Esophagus squamous epithelium (tissue), 5 donors: ENCODE measurements at regions not wholly inside any gene's neighbourhood (a gene's known extent, or its start where the extent isn't known, plus 50 kb on each side); places are given as distances from the start of the nearest gene placed in this dataset.

Source experiments
- DNase-seq: peaks from one replicate; lab custom pipeline; 2025; lab: John Stamatoyannopoulos, UW
- H3K27ac ChIP-seq, 4 donors: fragments of 200-600 bp; sonication (generic); one replicate each; pipeline ENCODE4 v1.5.1; 2016 to 2019; ENCODE audit warnings: mild to moderate bottlenecking in 1 of 4
- H3K27me3 ChIP-seq, 4 donors: fragments of 200-600 bp; sonication (generic); 1 replicate in 3 of 4; 2 replicates in 1 of 4; pipeline versions ENCODE4 v1.5.1 to v1.6.0; 2017 to 2021; ENCODE audit warnings: antibody characterized with exemption in 1 of 4
- H3K36me3 ChIP-seq, 3 donors: fragments of 200-600 bp; sonication (generic); one replicate each; pipeline ENCODE4 v1.5.1; 2016 to 2019
- H3K4me1 ChIP-seq, 3 donors: fragments of 200-600 bp; sonication (generic); one replicate each; pipeline ENCODE4 v1.5.1; 2017 to 2019
- H3K4me3 ChIP-seq, 4 donors: fragments of 200-600 bp; sonication (generic); 1 replicate in 3 of 4; 2 replicates in 1 of 4; pipeline ENCODE4 v1.5.1; 2016 to 2019; ENCODE audit warnings: mild to moderate bottlenecking in 2 of 4, moderate library complexity in 1 of 4
- H3K9me3 ChIP-seq, 3 donors: fragments of 200-600 bp; sonication (generic); one replicate each; pipeline ENCODE4 v1.5.1; 2016 to 2019
- POLR2A ChIP-seq, 4 donors: fragments of 450-650 bp; IDR thresholded peaks; one replicate each; pipeline ENCODE4 v1.6.1; 2017; ENCODE audit warnings: antibody characterized with exemption in 4 of 4, mild to moderate bottlenecking in 4 of 4, moderate library complexity in 3 of 4
- WGBS, 2 donors: methylation state at CpG; one replicate each; pipeline ENCODE4 v1.1.5; 2018; 5-methylcytosine and 5-hydroxymethylcytosine counted together
- intact Hi-C: fragments of 100-400 bp; cut with DNase I; formaldehyde crosslinking; loops from one replicate; pipeline ENCODE4 v1.15.0; 2022
- TF ChIP-seq, protein P1 (sequence below), 6 experiments: fragments of 450-650 bp in 4 of 6; fragments of 200-600 bp in 2 of 6; sonication (generic) in 2 of 6; IDR thresholded peaks; one replicate each; pipeline ENCODE4 v1.5.1; 2016 to 2019; ENCODE audit warnings: antibody characterized with exemption in 6 of 6, mild to moderate bottlenecking in 4 of 6, moderate library complexity in 4 of 6
- donor health status: DM: yes; HTN: yes; CAD: no.

DNA sequence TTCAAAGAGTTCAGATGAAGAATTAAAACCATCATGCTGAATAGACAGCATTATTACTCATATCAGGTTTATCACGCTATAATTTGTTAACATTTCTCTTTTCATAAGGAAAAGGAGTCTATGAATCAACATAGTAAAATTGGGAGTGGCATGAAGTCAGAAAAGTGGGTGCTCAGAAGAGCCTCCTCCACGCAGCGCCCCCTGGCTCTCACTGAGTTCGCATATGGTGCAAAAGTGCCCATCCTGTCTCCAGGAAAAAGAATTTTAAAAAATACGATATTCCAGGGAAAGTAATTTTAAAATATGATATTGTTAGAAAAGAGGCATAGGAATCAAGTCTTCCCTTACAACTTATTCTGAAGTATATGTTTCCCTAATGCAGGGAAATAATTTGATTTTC, 176.3 kb upstream of the TCERG1L start:
- WGBS, 2 donors, result 68 to 78% methylated on average over 5 of the region's 5 CpGs
- Histone ChIP-seq H3K4me3 (no peak overlapping the region), H3K27ac (no peak overlapping the region), H3K4me1 (no peaks in the 10 kb centered on the region), H3K36me3 (no peaks in the 10 kb centered on the region), H3K9me3 (no peaks in the 10 kb centered on the region), H3K27me3 (no peaks in the 10 kb centered on the region)
- intact Hi-C loops, result no loop called here
- DNase-seq, result no peak
- no peak for TF ChIP-seq POLR2A (IDR thresholded peaks at IDR 0.05)
- TF ChIP-seq, protein P1, sequence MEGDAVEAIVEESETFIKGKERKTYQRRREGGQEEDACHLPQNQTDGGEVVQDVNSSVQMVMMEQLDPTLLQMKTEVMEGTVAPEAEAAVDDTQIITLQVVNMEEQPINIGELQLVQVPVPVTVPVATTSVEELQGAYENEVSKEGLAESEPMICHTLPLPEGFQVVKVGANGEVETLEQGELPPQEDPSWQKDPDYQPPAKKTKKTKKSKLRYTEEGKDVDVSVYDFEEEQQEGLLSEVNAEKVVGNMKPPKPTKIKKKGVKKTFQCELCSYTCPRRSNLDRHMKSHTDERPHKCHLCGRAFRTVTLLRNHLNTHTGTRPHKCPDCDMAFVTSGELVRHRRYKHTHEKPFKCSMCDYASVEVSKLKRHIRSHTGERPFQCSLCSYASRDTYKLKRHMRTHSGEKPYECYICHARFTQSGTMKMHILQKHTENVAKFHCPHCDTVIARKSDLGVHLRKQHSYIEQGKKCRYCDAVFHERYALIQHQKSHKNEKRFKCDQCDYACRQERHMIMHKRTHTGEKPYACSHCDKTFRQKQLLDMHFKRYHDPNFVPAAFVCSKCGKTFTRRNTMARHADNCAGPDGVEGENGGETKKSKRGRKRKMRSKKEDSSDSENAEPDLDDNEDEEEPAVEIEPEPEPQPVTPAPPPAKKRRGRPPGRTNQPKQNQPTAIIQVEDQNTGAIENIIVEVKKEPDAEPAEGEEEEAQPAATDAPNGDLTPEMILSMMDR (IDR thresholded peaks at IDR 0.05), result no peak

DNA sequence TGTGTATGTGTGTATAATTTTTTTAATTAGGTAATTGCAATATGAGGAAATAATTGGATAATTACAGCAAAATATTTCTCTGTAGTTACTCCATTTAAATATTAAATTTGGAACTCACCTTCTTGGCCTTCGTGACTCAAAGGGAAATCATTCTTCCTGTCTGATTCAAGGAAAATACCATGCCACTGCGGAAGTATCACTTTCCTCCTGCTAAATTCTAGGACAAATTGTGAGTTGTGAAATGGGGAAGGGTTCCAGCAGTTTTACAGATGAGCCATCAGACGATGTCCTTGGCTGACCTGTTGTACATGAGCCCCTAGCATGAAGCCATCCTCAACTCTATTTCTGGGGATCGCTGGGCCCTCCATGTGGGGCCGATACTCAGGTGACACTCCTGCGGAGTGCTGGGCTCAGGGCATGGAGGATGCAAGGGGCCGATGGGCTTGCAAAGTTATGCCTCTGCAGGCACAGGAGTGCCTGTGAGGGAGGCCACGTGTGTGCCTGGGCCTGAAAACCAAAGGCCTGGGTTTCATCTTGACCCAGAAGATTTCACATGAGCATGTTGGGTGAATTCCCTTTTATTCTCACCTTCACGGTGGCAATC, 179.6 kb upstream of the TCERG1L start:
- intact Hi-C loops, result no loop called here
- H3K9me3 ChIP-seq, result no peaks in the 10 kb centered on the region
- no peaks in the 10 kb centered on the region for H3K4me1 ChIP-seq
- no peak overlapping the region for H3K4me3 ChIP-seq
- 53 to 69% methylated on average over 4 to 8 of the region's 9 CpGs for WGBS, 2 donors
- no peaks in the 10 kb centered on the region for H3K36me3 ChIP-seq
- H3K27ac ChIP-seq, result no peak overlapping the region
- no peak for DNase-seq
- TF ChIP-seq, protein P1 (IDR thresholded peaks at IDR 0.05), result no peak
- TF ChIP-seq POLR2A (IDR thresholded peaks at IDR 0.05), result no peak
- no peaks in the 10 kb centered on the region for H3K27me3 ChIP-seq

DNA sequence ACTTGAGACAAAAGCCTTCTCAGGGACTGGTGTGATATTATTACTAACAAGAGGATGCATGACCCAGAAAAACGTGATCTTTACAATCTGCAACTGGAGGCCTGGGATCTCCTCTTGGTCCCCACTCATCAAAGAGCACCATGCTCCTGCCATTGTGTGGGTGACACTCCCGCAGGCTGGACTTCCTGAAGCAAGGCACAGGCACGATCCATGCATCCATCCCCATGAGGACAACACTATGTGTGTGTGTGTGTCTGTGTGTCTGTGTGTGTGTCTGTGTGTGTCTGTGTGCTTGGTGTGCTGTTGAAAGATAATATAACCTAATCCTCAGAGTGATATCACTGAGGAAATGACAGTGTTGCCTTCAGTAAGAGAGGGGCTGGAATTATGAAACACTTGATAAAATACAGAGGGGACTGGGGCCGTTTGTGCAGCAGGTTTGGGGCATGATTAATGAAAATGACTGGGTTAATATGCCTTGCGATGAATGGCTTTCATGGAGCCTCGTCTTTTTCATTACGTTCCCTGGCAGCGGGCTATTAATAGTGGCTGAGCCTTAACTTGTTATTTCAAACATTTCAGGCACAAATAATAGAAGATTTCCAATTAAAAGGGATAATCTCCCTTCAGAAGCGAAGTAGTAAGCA, 180.8 kb upstream of the TCERG1L start:
- DNase-seq, result no peak
- Histone ChIP-seq H3K4me1 (no peaks in the 10 kb centered on the region), H3K9me3 (no peaks in the 10 kb centered on the region), H3K4me3 (no peak overlapping the region), H3K36me3 (no peaks in the 10 kb centered on the region), H3K27me3 (no peaks in the 10 kb centered on the region), H3K27ac (no peak overlapping the region)
- TF ChIP-seq POLR2A (IDR thresholded peaks at IDR 0.05), result no peak
- TF ChIP-seq, protein P1 (IDR thresholded peaks at IDR 0.05), result no peak
- 30 to 32% methylated on average over 8 to 9 of the region's 9 CpGs for WGBS, 2 donors
- intact Hi-C loops, result no loop called here

DNA sequence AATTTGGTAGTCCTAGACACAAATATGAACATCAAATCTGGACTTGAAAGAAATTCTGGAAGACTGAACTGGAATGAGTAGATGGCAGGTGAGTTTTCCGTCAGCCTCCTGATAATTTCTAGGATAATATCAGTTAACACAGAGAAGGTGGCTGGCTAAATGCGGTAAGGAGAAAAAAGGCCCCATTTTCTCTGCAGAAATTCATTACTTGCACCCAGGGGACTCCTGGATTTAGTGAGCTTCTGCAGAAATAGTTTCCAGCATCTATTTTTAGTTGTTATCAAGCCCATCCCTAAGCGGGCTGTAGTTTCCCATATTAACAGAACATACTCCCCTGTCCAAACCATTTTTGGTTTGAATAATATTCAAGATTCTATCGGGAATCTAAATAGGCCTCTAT, 181.9 kb upstream of the TCERG1L start:
- H3K4me1 ChIP-seq, result no peaks in the 10 kb centered on the region
- no peaks in the 10 kb centered on the region for H3K9me3 ChIP-seq
- no peak for DNase-seq
- H3K4me3 ChIP-seq, result no peak overlapping the region
- intact Hi-C loops, result no loop called here
- TF ChIP-seq, protein P1 (IDR thresholded peaks at IDR 0.05), result no peak
- TF ChIP-seq POLR2A (IDR thresholded peaks at IDR 0.05), result no peak
- no peaks in the 10 kb centered on the region for H3K36me3 ChIP-seq
- H3K27ac ChIP-seq, result no peak overlapping the region
- 84 to 90% methylated on average over 4 of the region's 4 CpGs for WGBS, 2 donors
- no peaks in the 10 kb centered on the region for H3K27me3 ChIP-seq

DNA sequence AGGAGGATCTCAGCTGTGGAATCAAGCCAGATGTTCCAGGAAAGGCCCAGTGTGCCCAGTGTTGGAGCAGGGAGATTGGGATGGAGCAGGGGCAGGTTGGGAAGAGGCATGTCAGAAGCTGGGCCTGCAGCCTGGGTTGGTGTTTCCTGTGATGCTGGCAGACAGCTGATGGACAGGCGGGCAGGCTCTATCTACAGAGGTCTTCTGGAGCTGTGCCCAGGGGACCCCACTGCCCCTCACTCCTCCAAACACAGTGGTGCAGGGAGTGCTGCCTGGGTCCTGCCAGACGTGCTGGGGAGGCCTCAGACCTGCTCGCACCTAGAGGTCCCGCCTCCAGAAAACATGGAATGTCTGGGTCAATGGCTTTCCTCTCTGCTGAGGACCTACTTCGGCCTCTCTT, 182.9 kb upstream of the TCERG1L start:
- TF ChIP-seq POLR2A (IDR thresholded peaks at IDR 0.05), result no peak
- TF ChIP-seq, protein P1 (IDR thresholded peaks at IDR 0.05), result no peak
- no peak overlapping the region for H3K4me3 ChIP-seq
- H3K9me3 ChIP-seq, result no peaks in the 10 kb centered on the region
- intact Hi-C loops, result no loop called here
- 84 to 90% methylated on average over 2 to 3 of the region's 5 CpGs for WGBS, 2 donors
- H3K27ac ChIP-seq, result no peak overlapping the region
- no peaks in the 10 kb centered on the region for H3K27me3 ChIP-seq
- H3K4me1 ChIP-seq, result no peaks in the 10 kb centered on the region
- no peak for DNase-seq
- H3K36me3 ChIP-seq, result no peaks in the 10 kb centered on the region
